Stimulated activated CD8-positive, alpha-beta memory T cell treated with anti-CD3 and anti-CD28 coated beads, Interleukin-15, amount 100 ng/mL, for 24 hours (primary cell): ENCODE measurements at regions not wholly inside any gene's neighbourhood (a gene's known extent, or its start where the extent isn't known, plus 50 kb on each side); places are given as distances from the start of the nearest gene placed in this dataset.

ENCODE experiments used
- DNase-seq: peaks from one replicate; pipeline ENCODE4 v3.0.0-alpha.2; 2020; ENCODE audit warnings: low read depth

GRCh38 chr1:30405631-30406212 lies 317.7 kb downstream of the MATN1 start:
- no peak for DNase-seq

- no peak for DNase-seq
Observed at GRCh38 chr1:30405081-30405480, 318.3 kb downstream of the MATN1 start.

GRCh38 chr1:30404341-30404740 lies 319.0 kb downstream of the MATN1 start:
- DNase-seq: no peak

- DNase-seq: no peak
Observed at GRCh38 chr1:30403726-30404125, 319.7 kb downstream of the MATN1 start.

GRCh38 chr1:30403061-30403645 lies 320.2 kb downstream of the MATN1 start:
- DNase-seq: no peak

GRCh38 chr1:30402031-30402430 lies 321.4 kb downstream of the MATN1 start:
- DNase-seq: no peak

- no peak for DNase-seq
Observed at GRCh38 chr1:30400507-30400906, 322.9 kb downstream of the MATN1 start.

- DNase-seq: no peak
Observed at GRCh38 chr1:30399026-30399425, 324.4 kb downstream of the MATN1 start.

GRCh38 chr1:30397576-30397975 lies 325.8 kb downstream of the MATN1 start:
- no peak for DNase-seq

GRCh38 chr1:30395631-30396030 lies 327.8 kb downstream of the MATN1 start:
- no peak for DNase-seq

- no peak for DNase-seq
Observed at GRCh38 chr1:30388386-30388785, 335.0 kb downstream of the MATN1 start.

GRCh38 chr1:30386156-30386926 lies 337.0 kb downstream of the MATN1 start:
- DNase-seq: no peak

GRCh38 chr1:30385246-30385995 lies 338.0 kb downstream of the MATN1 start:
- DNase-seq: no peak

- DNase-seq: no peak
Observed at GRCh38 chr1:30384286-30385245, 338.8 kb downstream of the MATN1 start.

GRCh38 chr1:30383221-30383711 lies 340.1 kb downstream of the MATN1 start:
- no peak for DNase-seq

- no peak for DNase-seq
Observed at GRCh38 chr1:30382496-30382895, 340.9 kb downstream of the MATN1 start.

- DNase-seq: no peak
Observed at GRCh38 chr1:30381671-30382365, 341.6 kb downstream of the MATN1 start.

GRCh38 chr1:30381266-30381665 lies 342.1 kb downstream of the MATN1 start:
- no peak for DNase-seq

GRCh38 chr1:30380625-30380984 lies 342.8 kb downstream of the MATN1 start:
- no peak for DNase-seq

- DNase-seq: no peak
Observed at GRCh38 chr1:30379684-30380624, 343.4 kb downstream of the MATN1 start.
